GM18508 (cell line): ENCODE measurements at regions not wholly inside any gene's neighbourhood (a gene's known extent, or its start where the extent isn't known, plus 50 kb on each side); places are given as distances from the start of the nearest gene placed in this dataset.

Source experiments
- ATAC-seq: cut with Tn5 transposase; IDR thresholded peaks from one replicate; pipeline ENCODE4 v1.9.1; 2021; ENCODE audit warnings: moderate number of reproducible peaks; ENCODE audit not compliant: insufficient read depth, unreplicated experiment

DNA sequence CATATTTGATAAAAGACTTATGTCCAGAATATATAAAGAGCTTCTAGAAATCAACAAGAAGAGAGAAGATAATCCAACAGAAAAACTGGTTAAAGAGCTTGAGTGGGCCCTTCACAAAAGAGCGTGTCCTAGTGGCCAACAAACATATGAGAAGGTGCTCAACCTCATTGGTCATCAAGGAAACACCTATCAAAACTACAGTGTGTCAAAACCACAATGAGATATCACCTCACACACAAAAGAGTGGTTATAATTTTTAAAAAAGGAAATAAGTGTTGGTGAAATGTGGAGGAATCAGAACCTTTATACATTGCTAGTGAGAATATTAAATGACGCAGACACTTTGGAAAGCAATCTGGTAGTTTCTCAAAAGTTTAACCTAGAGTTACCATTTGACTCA, 68.4 kb upstream of the KLF13 start:
- no peak for ATAC-seq

DNA sequence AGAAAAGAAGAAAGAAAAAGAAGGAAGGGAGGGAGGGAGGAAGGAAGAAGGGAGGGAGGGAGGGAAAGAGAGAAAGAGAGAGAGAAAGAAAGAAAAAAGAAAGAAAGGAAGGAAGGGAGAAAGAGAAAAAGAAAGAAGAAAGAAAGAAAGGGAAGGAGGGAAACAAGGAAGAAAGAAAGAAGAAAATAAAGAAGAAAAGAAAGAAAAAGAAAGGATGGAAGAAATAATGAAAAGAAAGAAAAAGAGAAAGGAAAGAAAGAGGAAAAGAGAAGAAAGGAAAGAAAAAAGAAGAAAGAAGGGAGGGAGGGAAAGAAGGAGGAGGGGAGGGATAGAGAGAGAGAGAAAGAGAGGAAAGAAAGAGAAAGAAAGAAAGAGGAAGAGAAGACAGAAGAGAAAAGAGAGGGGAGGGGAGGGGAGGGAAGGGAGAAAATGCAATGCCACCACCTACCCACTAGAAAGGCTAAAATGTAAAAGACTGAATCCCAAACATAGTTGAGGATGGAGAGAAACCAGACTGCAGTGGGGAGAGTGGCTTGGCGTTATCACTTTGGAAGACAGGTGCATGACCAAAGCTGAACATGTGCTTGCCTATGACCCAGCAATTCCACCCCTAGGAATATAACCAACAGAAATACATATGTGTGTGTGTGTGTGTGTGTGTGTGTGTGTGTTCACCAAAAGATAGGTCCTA, 66.9 kb upstream of the KLF13 start:
- ATAC-seq = no peak

DNA sequence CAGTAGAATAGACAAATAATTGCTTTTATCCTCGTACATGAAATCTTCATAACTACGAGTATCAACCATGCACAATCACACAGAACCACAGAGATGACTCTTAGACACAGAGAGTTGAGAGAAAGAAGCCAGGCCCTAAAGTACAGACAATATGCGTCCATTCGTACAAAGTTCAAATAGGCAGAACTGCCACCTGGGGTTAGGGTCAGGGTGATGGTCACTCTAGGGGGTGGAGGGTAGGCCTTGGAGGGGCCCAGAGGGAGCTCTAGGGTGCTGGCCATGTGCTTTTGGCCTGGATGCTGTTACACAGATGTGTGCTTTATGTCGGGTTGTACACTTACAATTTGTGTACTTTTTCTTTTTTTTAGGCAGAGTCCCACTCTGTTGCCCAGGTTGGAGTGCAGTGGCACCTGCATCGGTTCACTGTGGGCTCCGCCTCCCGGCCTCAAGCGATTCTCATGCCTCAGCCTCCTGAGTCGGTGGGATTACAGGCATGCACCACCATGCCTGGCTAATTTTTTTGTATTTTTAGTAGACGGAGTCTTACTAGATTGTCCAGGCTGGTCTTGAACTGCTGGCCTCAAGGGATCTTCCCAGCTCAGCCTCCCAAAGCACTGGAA, 65.9 kb upstream of the KLF13 start:
- ATAC-seq = no peak

DNA sequence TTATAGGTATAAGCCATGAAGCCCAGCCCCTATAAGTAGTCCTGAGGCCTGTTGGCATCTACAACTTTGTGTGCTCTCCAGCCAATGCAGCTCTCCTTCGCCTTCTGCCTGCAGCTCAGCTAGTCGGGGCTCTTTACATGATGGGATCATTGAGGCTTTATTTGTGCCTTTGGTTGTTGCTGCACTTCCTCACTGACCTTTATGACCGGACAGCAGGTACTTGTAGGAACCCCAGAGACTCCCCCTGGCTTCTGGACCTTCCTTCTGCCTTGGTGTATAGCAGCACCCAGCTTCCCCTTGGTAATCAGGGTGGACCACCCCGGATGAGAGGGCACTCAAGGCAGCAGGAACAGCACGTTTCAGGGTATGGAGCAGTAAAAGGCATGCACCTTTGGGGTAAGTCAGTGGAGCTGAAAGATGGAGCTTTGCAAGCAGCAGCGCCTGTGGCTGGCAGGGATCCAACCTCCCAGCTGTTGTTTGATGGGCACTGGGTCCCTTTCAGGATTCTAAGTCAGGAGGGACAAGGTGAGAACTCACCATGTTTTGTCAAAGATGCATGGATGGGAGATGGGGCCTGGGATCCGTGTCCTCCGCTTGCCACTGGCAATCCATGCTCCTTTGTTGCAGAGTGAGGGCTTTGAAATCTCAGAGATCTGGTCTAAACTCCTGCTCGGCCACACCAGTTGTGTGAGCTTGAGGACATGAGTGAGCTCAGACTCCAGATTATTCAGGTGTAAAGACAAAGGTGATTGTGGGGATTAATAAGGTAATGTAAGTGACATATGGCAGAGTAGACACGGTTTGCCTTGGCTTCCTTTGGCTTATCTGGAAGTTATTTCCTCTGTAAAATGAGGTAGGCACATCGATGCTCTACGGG, 65.1 kb upstream of the KLF13 start:
- no peak for ATAC-seq

DNA sequence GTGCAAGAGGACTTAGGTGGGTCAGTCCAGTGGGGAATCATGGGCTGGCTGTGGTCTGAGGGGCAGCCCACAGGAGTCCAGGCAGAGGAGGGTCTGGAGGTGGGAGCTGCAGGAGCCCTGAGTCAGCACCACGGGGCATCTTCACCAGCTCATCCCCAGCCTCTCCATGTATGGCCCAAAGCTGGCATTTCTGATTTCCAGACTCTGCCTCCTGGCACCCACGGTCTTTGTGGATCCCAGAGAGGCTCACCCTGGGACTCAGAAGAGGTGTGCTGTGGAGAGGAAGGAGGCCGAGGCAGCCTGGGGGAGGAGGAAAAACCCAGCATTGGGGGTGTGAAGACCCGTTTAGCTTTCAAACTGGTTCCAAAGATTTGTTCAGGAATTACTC, 64.5 kb upstream of the KLF13 start:
- no peak for ATAC-seq

DNA sequence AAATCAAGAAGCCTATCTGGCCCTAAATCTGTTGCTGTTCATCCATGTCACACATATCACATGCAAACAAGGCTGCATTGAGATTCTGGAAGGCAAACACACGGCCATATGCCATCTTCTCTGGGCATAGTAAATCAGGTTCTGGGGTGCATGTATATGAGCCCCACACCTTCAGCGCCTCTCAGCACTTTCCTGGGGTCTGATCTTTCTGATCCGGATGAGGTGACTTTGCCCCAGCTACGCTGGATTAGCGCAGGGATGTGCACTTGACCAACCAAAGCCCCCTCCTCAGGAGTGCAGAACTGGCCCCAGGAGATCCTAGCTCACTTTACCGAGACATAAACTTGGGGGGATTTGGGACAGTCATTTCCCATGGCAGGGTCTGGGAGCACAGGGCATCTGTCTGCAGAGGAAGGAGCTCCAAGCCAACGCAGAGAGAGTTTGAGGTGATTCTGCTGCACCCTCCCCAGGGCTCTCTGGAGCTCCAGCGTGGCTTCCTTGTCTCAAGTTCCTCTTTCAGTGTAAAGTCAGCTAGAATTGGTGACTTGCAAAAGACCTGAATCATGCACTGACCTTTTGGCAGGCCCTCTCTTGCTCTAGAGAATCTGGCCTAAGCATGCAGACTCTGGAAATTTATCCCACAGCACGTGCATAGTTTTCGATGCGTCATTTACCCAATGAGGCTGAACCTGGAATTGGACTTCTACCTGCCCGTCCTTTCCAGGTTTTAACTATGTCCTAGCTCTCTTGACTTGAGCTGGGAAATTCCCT, 63.5 kb upstream of the KLF13 start:
- no peak for ATAC-seq

DNA sequence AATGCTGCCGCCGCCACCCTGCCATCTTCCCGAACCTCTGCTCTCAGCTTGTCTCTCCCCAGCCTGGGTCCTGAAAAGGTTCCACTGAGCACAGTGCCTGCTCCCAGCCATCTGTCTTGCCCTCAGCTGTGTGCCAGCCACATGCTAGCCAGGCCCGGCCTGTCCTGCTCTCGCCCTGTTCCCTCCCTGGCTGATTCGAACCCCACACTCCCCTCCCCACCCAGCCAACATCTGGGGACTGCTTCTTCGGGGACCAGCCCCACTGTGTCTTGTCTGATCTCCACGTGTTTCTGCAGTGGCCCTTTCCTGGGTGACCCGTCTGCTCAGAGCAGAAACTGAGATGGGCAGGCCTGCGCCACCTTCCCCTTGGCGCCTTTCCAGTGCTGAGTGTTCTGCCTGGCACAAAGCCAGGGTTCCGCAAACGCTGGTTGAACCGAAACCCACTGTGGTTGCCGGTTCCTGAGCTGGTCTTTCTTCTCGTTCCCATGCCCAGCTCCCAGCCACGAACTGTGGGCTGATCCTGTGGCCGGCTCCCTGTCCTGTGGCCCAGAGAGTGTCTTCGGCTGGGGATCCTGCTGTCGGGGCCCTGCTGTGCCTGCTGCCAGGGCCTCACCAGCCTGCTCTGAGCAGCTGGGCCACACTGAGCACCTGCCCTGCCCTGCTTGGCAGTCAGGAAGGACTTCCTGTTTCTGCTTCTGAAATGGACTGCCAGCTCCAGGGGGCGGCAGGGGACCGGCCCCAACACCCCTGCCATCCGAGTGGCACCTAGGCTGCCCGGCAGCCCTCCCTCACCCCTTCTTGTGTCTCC, 62.7 kb upstream of the KLF13 start:
- ATAC-seq = no peak

DNA sequence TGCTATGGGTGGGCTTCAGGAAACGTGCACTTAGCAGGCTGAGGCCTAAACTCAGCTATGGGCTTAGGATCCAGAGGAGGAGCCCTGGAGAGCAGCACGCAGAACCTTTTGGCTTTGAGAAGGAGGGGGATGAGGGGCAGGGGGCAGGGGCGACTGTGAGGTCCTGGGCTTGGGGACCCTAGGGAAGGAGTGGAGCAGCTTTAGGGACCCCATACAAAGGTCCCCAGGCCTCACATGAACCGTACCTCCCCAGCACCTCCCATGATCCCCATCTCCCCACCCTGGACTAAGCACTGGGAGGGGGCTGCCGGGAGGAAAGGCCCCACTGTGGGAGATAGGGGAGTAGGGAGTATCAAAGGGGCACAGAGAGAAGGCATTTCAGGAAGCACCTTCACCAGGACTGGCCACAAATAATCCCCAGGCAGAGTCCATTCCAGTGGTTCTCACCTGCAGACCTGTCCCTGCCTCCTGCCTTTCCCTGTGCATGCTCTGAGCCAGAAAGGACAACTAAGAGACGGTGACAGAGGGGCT, 62.0 kb upstream of the KLF13 start:
- no peak for ATAC-seq

DNA sequence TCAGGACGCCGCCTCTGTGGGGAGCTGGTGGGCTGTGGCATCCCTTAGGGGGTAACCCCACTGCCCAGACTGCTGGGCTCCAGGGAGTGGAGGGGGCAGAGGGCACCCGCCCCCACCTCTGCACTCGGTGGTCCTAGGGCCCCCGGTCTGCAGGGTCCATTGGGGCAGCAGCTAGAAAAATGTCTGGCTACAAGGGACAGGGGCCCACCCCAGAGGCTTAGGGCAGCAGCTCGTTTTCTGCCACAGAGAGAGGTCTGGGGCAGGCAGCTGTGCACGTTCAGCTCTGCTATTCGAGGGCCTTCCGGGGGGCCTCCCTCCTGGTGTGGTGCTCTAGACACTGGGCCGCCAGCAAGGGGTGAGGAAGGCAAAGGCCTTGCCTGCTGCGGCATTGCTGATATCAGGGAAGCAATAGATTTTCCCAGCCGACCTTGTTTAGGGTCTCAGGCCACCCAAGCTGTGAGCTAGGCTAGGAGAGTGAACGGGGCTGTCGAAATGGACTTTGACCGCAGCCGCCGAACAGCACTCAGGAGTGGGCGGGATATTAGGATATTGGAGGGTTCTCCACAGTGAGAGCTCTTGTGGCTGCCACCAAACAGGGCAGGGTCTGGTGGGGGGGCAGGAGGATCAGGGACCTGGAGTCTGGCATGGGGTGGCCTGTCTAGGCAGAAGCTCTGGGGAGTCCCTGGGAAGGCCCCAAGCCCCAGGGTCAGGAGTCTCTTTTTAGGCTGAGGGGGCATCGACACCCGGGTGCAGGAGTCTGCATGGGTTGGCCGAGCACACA, 61.4 kb upstream of the KLF13 start:
- ATAC-seq = no peak

DNA sequence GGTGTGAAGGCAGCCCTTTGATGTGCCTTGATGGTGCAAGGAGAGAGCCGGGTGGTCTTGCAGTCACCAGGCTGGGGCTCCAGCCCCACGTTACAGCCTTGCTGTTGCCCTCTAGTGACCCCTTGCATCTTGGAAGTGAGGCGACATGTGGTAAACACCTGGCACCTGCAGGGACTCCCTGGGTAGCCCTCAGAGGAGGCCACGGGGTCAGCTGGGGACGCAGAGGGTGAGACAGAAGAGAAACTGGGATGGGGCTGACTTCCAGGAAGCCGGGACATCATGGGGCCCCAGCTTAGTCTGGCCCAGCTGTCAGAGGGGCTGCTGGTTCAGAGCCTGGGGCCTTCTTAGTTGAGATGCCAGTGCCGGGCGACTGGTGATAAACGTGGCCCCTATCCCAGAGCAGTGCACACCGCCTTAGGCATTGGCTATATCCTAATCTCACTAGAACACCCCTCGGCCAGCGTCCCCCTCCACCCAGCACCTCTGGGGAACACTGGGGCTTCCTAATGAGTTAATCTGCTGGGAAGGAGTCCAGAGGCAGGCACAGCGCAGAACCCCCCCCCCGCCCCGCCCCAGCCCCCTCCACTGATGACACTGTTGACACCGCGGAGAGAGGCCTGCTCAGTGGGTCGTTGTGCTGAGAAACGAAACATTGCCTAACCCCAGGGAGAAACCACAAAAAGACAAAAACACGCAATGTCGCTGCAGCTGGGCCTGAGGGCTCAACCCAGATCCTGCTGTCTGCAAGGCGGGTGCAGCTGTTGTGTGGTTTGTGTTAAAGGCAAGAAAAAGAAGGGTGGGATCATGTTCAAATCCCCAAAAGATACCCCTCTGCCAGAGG, 60.5 kb upstream of the KLF13 start:
- peak; percentile 41 for ATAC-seq

DNA sequence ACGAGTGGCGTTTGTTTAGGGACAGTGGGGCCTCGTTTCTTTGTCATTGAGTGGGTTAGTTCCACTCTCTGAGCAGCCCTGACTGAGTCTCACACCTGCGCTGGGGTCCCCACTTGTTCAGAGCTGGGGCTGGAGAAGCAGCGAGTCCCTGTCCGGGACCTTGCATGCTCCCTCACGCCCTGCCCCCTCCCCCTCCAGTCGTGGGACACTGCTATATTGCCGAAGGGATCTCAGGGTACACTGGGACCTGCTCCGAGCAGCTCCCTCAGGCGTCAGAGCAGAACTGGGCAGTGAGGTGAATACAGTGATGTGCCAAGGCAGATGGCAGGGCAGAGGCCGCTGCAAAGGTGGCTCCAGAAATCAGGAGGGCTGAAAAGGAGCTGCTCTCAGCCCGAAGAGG, 59.9 kb upstream of the KLF13 start:
- ATAC-seq = no peak

DNA sequence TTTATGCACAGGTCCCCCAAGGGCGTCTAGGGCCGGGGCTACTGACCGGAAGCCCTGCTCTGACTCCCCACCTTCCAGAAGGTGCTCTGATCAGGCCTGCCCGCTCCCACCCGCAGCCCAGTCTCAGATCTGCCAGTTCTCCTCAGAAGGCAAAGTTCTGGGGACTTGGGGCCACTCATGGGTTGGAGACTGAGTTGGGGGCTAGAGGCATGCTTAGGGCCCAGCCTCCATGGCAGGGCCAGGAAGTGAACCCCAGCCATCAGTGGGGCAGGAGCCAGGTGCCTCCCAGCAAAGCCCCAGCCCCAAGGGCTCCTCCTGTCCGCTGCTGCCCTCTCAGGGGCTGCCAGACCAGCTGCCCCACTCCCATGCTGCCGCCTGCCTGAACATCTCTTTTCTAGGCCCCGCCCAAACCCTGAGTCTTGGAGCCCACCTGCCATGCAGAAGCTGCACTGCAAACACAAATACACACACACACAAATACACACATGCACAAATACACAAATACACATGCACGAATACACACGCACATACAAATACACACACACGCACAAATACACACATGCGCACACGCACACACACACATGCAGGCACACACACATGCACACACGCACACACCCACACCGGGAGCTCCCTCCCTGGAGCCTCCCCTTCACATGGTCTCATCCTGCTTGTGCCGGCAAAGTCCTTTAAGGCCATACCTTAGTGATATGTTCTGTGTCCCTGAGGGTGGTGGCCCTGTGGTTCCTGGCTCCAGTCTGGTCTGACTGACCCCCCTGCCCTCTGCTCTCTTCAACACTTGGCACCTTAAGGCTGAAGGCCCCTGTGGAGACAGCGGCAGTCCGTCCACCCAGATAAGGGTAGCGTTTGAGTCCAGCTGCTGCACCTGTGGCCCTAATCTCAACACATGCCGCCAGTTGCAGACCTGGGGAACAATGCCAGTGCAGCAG, 59.2 kb upstream of the KLF13 start:
- ATAC-seq = no peak

DNA sequence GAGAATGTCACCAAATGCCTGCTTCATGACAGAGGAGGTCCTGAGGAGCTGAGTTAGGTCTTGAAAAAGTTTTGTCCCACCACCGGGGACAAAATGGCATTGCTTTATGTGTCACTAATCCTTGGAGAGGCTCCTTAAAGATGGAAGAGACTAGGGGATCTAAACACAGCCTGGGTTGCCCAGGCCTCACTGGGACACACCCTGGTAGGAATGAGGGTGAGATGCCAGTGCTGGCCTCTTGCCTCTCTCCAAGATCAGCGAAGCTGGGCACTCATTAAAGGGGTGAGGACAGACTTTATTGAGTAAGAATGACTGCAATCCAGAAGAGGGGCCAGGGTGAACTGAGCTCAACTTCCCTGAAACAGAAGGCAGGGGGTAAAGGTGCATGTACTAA, 58.5 kb upstream of the KLF13 start:
- no peak for ATAC-seq

DNA sequence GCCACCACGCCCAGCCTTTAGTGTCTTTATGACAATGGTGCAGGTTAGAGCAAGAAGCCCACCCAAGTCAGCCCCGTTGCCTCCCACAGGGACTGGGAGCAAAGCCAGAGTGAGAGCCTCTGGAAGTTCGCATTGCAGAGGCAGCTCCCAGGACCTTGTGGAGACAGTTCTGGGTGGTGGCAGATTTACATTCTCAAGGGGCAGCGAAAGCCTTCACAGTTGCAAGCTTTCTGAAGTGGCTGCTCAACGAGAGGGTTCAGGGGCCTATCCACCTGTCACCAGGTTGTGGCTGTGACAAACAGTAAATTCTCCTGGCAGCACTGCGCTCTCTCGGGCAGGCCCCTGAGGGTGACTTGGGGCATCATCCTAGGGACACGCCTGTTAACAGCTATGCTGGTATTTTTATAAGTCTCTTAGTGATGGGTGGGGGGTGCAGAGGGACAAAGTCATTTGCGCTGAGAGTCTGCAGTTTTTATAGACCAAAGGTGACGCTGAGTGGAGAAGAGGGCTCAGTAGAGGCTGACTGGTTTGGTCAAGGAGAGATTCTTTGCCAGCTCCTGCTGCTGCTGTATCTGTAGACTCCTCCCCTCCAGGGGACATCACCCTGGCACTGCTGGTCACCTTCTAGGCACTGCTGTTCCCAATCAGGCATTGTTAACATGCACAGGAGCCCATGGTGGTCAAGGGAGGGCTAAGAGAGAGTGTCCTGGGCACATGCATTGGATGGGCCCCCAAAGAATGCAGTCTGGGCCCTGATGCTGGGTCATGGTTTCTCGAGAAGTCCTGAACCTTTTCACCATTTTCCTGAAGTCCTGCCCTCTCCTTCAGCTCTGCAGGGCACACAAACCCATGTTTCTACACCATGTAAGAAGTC, 57.5 kb upstream of the KLF13 start:
- no peak for ATAC-seq

DNA sequence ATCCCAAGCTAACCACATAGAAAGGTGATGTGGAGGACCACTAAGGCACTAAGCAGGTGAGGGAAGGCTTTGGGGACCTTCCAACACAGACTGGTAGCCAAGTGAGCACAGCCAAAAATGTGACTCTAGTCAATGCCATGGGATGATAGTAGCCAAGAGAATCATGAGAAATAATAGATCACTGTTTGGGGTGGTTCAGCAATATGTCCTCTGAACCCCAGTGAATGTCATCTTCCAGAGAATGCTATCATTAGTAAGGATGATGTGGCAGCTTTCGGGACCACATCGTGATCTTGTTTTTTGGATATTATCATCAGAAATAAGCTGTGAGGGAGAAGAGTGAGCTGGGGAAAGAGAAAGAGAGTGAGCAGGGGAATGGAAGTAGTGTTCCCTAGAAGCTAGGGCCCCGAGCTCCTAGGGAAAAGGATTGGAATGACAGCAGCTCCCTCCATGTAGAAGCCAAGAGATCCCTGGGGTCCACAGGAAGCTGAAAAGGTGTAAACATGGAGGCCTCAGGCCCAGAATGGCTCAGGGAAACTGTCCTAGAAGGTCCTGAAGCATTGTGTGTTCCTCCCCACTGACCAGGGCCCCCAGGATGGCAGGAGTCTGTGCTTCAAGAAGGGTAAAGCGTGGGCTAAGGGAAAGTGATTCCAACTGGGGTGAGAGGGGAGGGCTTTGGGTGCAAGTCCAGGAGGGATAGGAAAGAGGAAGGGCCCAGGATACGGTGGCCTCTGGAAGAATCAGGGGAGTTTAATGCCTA, 56.6 kb upstream of the KLF13 start:
- ATAC-seq = no peak
